Activated T-helper 2 cell treated with anti-CD3 and anti-CD28 coated beads, Interferon-gamma antibody, Interleukin-2, Interleukin-4, amounts not matched to agents 10 μg/mL and 5 μg/mL and 100 μg/mL, durations not matched to agents 14 hours and 24 hours and 36 hours (primary cell): ENCODE measurements at regions not wholly inside any gene's neighbourhood (a gene's known extent, or its start where the extent isn't known, plus 50 kb on each side); places are given as distances from the start of the nearest gene placed in this dataset.
"Not testable (repeated sequence)": the region's sequence is repeated elsewhere in the genome, so short reads cannot be mapped to it uniquely, and the experiment has no call there.

Experiments
- DNase-seq: peaks from one replicate; pipeline ENCODE4 v3.0.0; 2021; ENCODE audit warnings: low spot score
- H3K27ac Mint-ChIP-seq: one replicate; pipeline ENCODE4 v1.8.0; 2021; ENCODE audit warnings: mixed read lengths
- H3K27me3 Mint-ChIP-seq: one replicate; pipeline ENCODE4 v1.8.0; 2021; ENCODE audit warnings: low read depth, mixed read lengths
- H3K36me3 Mint-ChIP-seq: one replicate; pipeline ENCODE4 v1.8.0; 2021; ENCODE audit warnings: low read depth, mixed read lengths
- H3K4me1 Mint-ChIP-seq: one replicate; pipeline ENCODE4 v1.8.0; 2021; ENCODE audit warnings: low read depth, mixed read lengths
- H3K4me3 Mint-ChIP-seq: one replicate; pipeline ENCODE4 v1.8.0; 2021; ENCODE audit warnings: low read depth, mild to moderate bottlenecking, moderate library complexity, mixed read lengths
- H3K9me3 Mint-ChIP-seq: one replicate; pipeline ENCODE4 v1.8.0; 2021; ENCODE audit warnings: mixed read lengths
- intact Hi-C: fragments of 100-400 bp; cut with micrococcal nuclease; formaldehyde crosslinking; loops from one replicate; pipeline ENCODE4 v1.15.1; 2023

DNA sequence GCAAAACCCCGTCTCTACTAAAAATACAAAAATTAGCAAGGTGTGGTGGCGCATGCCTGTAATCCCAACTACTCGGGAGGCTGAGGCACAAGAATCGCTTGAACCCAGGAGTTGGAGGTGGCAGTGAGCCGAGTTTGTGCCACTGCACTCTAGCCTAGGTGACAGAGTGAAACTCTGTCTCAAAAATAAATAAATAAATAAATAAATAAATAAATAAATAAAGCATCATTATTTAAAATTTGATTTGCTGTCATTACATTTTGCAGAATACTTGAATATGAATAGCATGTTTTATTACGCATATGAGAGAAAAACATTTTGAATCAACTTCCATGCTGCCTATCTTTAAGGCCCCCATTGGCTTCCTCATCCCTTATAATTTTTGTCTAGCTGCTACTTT is 53.4 kb upstream of the MED14 start:
- H3K4me3 Mint-ChIP-seq, H3K4me1 Mint-ChIP-seq, DNase-seq, H3K27me3 Mint-ChIP-seq, H3K27ac Mint-ChIP-seq, H3K9me3 Mint-ChIP-seq, H3K36me3 Mint-ChIP-seq, intact Hi-C loops: not testable (repeated sequence)

DNA sequence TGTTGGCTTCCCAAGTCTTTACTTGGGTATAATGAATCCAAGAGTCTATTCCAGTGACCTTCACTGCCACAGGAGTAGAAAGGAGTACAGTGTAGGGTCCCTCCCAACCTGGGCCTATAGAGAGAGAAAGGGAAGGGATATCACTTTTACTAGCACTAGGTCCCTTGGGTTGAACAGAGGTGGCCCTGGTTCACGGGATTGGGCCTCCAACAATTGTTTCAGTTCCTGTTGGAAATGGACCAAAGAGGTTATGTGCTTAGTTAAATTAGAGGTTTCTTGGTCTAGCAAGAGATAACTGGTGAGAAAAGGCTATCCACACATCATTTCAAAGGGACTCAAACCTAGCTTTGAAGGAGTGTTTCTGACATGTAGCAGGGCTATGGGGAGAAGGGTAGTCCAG is 57.1 kb upstream of the MED14 start:
- Mint-ChIP-seq H3K4me3 (no peak overlapping the region), H3K4me1 (peaks cover 2% of the 10 kb centered on the region), H3K27ac (no peak overlapping the region), H3K27me3 (peaks cover 6% of the 10 kb centered on the region), H3K9me3 (no peaks in the 10 kb centered on the region), H3K36me3 (no peaks in the 10 kb centered on the region)
- intact Hi-C loops, result loop anchor here (10.0 kb wide), 1 partner anchor 248 kb away; no protein-coding TSS in a partner anchor
- no peak for DNase-seq

DNA sequence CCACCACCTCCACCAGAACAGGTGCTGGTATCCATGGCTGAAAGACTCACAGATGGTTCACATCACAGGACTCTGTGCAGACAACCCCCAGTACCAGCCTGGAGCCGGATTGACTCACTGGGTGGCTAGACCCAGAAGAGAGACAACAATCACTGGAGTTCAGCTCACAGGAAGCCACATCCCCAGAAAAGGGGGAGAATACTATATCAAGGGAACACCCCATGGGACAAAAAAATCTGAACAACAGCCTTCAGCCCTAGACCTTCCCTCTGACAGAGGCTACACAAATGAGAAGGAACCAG is 59.4 kb upstream of the MED14 start:
- not testable (repeated sequence) for H3K4me3 Mint-ChIP-seq, H3K9me3 Mint-ChIP-seq, H3K27ac Mint-ChIP-seq, DNase-seq, H3K36me3 Mint-ChIP-seq, H3K4me1 Mint-ChIP-seq
- intact Hi-C loops, result loop anchor here (1.0 to 10.0 kb wide), 2 partner anchors 144 to 250 kb away; no protein-coding TSS in a partner anchor
- H3K27me3 Mint-ChIP-seq, result peaks cover 12% of the 10 kb centered on the region

DNA sequence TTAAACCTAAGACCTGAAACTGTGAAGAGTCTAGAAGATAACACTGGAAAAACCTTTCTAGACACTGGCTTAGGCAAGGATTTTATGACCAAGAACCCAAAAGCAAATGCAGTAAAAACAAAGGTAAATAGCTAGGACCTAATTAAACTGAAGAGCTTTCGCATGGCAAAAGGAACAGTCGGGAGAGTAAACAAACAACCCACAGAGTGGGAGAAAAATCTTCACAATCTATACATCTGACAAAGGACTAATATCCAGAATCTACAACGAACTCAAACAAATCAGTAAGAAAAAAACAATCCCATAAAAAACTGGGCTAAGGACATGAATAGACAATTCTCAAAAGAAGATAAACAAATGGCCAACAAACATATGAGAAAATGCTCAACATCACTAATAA is 64.4 kb upstream of the MED14 start:
- not testable (repeated sequence) for DNase-seq, H3K9me3 Mint-ChIP-seq, H3K4me3 Mint-ChIP-seq, H3K27ac Mint-ChIP-seq, H3K4me1 Mint-ChIP-seq, H3K36me3 Mint-ChIP-seq
- intact Hi-C loops, result loop anchor here (10.0 kb wide), 1 partner anchor 255 kb away; no protein-coding TSS in a partner anchor
- peaks cover 12% of the 10 kb centered on the region for H3K27me3 Mint-ChIP-seq

DNA sequence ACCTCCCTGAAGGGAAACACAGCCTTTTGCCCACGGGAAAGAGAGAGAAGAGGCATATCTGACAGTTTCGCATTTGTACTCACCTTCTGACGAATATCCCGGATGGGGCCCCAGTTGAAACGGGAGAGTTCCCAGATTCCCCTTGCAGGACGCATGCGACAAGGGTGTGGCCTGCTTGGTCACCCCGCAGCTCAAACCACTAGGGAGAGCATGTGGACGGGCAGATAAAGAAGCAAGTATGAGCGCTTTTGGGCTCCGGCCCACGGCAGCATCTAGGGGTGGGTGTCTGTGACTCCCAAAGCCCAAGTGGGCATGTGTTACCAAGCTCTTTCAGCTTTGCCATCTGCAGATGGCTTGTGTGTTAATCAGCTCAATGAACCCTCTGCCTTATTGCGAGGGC is 70.1 kb upstream of the MED14 start:
- H3K27me3 Mint-ChIP-seq, result no peaks in the 10 kb centered on the region
- intact Hi-C loops, result no loop called here
- H3K4me1 Mint-ChIP-seq, result peaks cover 2% of the 10 kb centered on the region
- H3K9me3 Mint-ChIP-seq, result no peaks in the 10 kb centered on the region
- no peaks in the 10 kb centered on the region for H3K36me3 Mint-ChIP-seq
- H3K4me3 Mint-ChIP-seq, result no peak overlapping the region
- H3K27ac Mint-ChIP-seq, result no peak overlapping the region
- DNase-seq, result no peak

DNA sequence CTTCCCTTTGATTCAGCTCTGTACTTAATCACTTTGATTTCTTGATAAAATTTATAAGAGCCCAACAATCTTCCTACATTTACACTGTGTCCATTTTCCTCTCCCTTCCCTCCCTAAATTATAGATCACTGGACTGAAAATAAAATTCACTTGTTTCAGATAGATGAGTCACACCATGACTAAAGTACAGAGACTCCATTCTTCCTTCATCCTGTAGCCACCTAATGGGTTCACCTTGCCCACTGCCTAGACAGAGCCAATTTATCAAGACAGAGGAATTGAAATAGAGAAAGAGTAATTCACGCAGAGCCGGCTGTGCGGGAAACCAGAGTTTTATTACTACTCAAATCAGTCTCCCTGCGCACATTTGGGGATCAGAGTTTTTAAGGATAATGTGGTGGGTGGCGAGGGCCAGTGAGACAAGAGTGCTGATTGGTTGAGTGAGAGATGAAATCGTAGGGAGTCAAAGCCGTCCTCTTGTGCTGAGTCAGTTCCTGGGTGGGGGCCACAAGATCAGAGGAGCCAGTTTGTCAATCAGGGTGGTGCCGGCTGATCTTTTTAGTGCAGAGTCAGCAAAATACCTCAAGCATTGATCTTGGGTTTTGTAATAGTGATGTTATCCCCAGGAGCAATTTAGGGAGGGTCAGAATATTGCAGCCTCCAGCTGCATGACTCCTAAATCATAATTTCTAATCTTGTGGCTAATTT is 71.3 kb upstream of the MED14 start:
- H3K9me3 Mint-ChIP-seq, result no peaks in the 10 kb centered on the region
- no peak overlapping the region for H3K27ac Mint-ChIP-seq
- peaks cover 2% of the 10 kb centered on the region for H3K4me1 Mint-ChIP-seq
- H3K27me3 Mint-ChIP-seq, result no peaks in the 10 kb centered on the region
- DNase-seq, result no peak
- intact Hi-C loops, result no loop called here
- H3K36me3 Mint-ChIP-seq, result no peaks in the 10 kb centered on the region
- H3K4me3 Mint-ChIP-seq, result no peak overlapping the region

DNA sequence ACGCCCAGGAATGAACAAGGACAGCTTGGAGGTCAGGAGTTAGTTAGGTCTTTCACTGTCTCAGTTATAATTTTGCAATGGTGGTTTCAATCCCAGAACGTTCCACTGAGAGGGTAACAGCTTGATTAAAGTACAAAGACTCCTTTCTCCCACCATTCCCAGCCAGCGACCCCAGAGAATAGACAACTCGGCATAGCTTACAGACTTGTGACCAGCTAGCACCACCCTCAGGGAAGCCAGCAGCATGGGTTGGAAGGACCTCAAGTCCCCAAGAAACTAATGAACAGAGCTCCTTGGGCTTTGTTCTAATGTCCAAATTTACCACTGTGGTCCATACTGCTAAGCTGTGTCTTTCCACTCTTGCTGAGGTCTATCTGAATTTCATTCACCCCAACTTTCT is 72.0 kb upstream of the MED14 start:
- intact Hi-C loops, result no loop called here
- Mint-ChIP-seq H3K4me1 (peaks cover 2% of the 10 kb centered on the region), H3K27me3 (no peaks in the 10 kb centered on the region), H3K9me3 (no peaks in the 10 kb centered on the region), H3K27ac (no peak overlapping the region), H3K4me3 (no peak overlapping the region), H3K36me3 (no peaks in the 10 kb centered on the region)
- DNase-seq, result no peak

DNA sequence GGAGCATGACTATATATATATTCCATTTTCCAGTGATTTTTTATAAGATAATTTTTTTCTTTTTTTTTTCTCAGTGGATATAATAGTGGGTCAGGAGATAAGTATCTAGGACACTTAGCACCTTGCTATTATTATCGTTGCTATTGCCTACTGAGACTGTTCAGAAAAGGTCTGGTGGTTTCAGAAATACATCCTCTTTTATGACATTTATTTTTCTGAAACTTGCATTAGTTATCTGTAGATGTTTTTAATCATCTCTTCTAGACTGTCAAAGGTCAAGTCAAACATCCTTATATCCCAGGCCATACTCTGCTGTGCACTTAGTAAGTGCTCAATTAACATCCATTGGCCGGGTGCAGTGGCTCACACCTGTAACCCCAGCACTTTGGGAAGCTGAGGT is 72.9 kb upstream of the MED14 start:
- no peak overlapping the region for H3K4me3 Mint-ChIP-seq
- intact Hi-C loops, result no loop called here
- H3K36me3 Mint-ChIP-seq, result no peaks in the 10 kb centered on the region
- H3K27me3 Mint-ChIP-seq, result no peaks in the 10 kb centered on the region
- DNase-seq, result no peak
- H3K4me1 Mint-ChIP-seq, result peaks cover 2% of the 10 kb centered on the region
- no peaks in the 10 kb centered on the region for H3K9me3 Mint-ChIP-seq
- H3K27ac Mint-ChIP-seq, result no peak overlapping the region

DNA sequence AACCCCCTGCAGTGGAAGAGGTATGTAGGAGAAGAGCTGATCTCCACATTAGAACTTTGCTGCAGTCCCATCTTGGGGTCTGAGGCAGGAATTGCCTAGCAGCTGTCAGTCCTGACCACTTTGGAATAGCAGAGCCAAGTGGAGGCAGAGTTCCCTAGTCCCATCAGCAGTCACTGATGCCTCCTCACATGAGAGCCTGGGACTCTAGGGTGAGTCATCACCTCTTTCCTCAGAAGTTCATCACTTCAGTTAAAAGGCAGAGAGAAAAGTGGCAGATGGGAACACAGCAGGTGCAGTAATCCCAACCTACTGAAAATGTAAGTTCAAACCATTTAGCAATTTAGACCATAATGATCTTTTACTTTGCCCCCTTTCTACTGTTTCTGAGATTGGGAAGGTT is 73.9 kb upstream of the MED14 start:
- no peak overlapping the region for H3K27ac Mint-ChIP-seq
- H3K4me1 Mint-ChIP-seq, result peaks cover 2% of the 10 kb centered on the region
- intact Hi-C loops, result no loop called here
- H3K36me3 Mint-ChIP-seq, result no peaks in the 10 kb centered on the region
- H3K4me3 Mint-ChIP-seq, result no peak overlapping the region
- no peaks in the 10 kb centered on the region for H3K27me3 Mint-ChIP-seq
- H3K9me3 Mint-ChIP-seq, result no peaks in the 10 kb centered on the region
- no peak for DNase-seq

DNA sequence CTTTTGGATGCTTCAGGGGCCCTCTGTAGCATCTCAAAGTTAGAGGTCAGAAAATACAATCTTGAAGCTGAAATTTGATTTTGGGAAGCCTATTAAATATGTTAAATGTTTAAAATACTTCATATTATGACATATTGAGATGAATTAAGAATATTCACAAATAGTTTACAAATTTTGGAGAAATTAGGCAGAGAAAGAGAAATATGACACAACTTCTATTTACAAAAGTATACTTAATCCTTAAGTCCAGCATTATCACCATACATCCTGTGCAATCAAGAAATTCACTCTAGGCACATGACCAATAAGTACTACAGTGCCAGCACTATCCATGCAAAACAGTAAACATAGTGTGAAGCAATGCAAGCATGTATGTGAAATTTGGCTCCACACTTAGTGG is 79.7 kb upstream of the MED14 start:
- intact Hi-C loops, H3K9me3 Mint-ChIP-seq, H3K27me3 Mint-ChIP-seq, H3K27ac Mint-ChIP-seq, H3K4me1 Mint-ChIP-seq, H3K4me3 Mint-ChIP-seq, H3K36me3 Mint-ChIP-seq, DNase-seq: not testable (repeated sequence)

DNA sequence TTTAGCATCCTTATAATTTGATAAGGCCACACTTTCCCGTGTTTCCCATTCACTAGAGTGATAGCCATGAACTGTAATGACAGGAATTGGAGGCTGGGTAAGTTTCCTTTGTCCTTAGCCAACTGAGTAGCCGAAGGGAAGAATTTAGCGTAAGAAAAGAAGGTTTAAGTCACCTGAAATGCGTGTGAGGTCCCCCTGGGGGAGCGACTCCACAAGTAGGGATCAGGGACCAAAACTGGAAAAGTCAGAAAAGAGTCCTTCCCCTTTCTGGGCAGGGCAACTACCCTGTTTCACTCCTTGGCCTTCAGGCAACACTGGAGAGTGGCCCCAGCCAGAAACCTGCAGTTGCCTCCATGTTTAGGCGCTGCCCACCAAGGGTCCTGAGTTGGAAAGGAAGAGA is 81.6 kb upstream of the MED14 start:
- Mint-ChIP-seq H3K4me1 (no peaks in the 10 kb centered on the region), H3K9me3 (no peaks in the 10 kb centered on the region), H3K36me3 (no peaks in the 10 kb centered on the region), H3K27me3 (no peaks in the 10 kb centered on the region), H3K4me3 (no peak overlapping the region), H3K27ac (no peak overlapping the region)
- intact Hi-C loops, result no loop called here
- DNase-seq, result no peak

DNA sequence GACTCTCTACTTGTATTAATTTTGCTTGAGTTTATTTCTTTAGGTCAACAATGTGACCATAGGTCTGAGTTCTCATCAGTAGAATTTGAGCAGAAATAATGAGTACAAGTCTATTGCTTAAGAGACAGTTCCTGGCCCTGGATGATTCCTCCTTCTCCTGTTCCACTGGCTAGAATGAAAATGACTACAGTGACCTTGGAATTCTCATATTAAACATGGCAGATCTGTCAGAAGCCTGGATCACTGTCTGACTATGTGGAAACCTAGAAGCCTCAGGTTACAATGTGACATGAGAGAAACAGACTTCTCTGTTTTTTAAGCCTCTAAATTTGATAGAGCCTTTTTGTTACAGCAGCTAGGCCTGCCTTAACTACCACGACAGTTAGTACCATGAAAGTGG is 82.9 kb upstream of the MED14 start:
- intact Hi-C loops, result no loop called here
- no peaks in the 10 kb centered on the region for H3K4me1 Mint-ChIP-seq
- H3K4me3 Mint-ChIP-seq, result no peak overlapping the region
- no peak for DNase-seq
- H3K9me3 Mint-ChIP-seq, result no peaks in the 10 kb centered on the region
- no peaks in the 10 kb centered on the region for H3K27me3 Mint-ChIP-seq
- no peaks in the 10 kb centered on the region for H3K36me3 Mint-ChIP-seq
- H3K27ac Mint-ChIP-seq, result no peak overlapping the region

DNA sequence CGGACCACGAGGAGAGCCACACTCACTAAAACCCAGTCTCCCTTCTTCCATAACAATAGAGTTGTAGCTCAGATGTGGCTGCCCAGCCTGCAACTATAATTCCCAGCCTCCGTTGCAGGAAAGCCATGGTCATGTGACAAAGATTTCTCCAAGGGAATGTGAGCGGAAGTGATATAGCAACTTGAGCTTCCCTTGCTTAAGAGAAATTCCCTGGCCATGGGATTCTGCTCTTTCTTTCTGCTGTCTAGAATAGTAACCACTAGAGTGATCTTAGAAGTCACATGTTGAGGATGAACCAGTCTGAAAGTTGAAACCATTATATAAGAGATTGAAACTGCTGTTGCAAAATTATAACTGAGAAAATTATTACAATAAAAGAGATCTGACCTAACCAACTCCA is 86.4 kb upstream of the MED14 start:
- no peak overlapping the region for H3K27ac Mint-ChIP-seq
- H3K4me3 Mint-ChIP-seq, result no peak overlapping the region
- H3K27me3 Mint-ChIP-seq, result no peaks in the 10 kb centered on the region
- intact Hi-C loops, result no loop called here
- H3K36me3 Mint-ChIP-seq, result no peaks in the 10 kb centered on the region
- no peaks in the 10 kb centered on the region for H3K4me1 Mint-ChIP-seq
- no peaks in the 10 kb centered on the region for H3K9me3 Mint-ChIP-seq
- DNase-seq, result no peak

DNA sequence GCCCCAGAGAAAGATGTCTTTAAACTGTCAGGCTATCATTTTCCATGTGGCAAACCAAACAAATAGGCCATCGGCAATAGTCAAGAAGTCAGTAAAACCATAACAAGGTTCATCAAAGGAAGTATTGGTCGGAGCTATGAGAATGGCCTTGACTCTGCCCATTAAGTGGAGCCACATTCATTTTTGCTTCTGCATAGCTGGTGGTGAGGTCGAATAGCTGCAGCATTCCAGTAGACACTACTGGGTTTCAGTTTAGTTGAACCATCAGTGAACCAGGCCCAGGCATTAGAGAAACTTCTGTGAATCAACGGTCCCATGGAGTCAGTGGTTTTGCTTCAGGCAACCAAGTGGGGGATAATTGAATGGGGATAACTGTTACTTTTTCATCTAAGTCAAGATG is 92.0 kb upstream of the MED14 start:
- Mint-ChIP-seq H3K9me3 (no peaks in the 10 kb centered on the region), H3K4me3 (no peak overlapping the region), H3K36me3 (no peaks in the 10 kb centered on the region), H3K27me3 (no peaks in the 10 kb centered on the region), H3K27ac (no peak overlapping the region), H3K4me1 (no peaks in the 10 kb centered on the region)
- DNase-seq, result no peak
- intact Hi-C loops, result no loop called here
